Osteocyte (in vitro differentiated cells): ENCODE measurements at regions not wholly inside any gene's neighbourhood (a gene's known extent, or its start where the extent isn't known, plus 50 kb on each side); places are given as distances from the start of the nearest gene placed in this dataset.
A peak's percentile ranks its signal among the peaks of the same experiment; 100 is the strongest.

ENCODE experiments used
- DNase-seq: peaks from one replicate; pipeline ENCODE4 v3.0.0; 2021; ENCODE audit warnings: mixed read lengths; ENCODE audit not compliant: unreplicated experiment; ENCODE audit errors: extremely low spot score
- H3K27ac Mint-ChIP-seq: one replicate; pipeline ENCODE4 v1.8.0; 2021; ENCODE audit warnings: mild to moderate bottlenecking, mixed read lengths; ENCODE audit not compliant: unreplicated experiment
- H3K27me3 Mint-ChIP-seq: one replicate; pipeline ENCODE4 v1.8.0; 2021; ENCODE audit warnings: mixed read lengths; ENCODE audit not compliant: unreplicated experiment
- H3K36me3 Mint-ChIP-seq: one replicate; pipeline ENCODE4 v1.8.0; 2021; ENCODE audit warnings: mixed read lengths; ENCODE audit not compliant: unreplicated experiment
- H3K4me1 Mint-ChIP-seq: one replicate; pipeline ENCODE4 v1.8.0; 2021; ENCODE audit warnings: mixed read lengths; ENCODE audit not compliant: unreplicated experiment
- H3K4me3 Mint-ChIP-seq: one replicate; pipeline ENCODE4 v1.8.0; 2021; ENCODE audit warnings: mild to moderate bottlenecking, moderate library complexity, mixed read lengths; ENCODE audit not compliant: unreplicated experiment
- H3K9me3 Mint-ChIP-seq: one replicate; pipeline ENCODE4 v1.8.0; 2021; ENCODE audit warnings: mixed read lengths; ENCODE audit not compliant: unreplicated experiment
- CTCF ChIP-seq: fragments of 200-600 bp; sonication (generic); IDR thresholded peaks from 2 replicates; pipeline ENCODE4 v1.5.0; 2021; ENCODE audit warnings: antibody characterized with exemption, mild to moderate bottlenecking, moderate library complexity

DNA sequence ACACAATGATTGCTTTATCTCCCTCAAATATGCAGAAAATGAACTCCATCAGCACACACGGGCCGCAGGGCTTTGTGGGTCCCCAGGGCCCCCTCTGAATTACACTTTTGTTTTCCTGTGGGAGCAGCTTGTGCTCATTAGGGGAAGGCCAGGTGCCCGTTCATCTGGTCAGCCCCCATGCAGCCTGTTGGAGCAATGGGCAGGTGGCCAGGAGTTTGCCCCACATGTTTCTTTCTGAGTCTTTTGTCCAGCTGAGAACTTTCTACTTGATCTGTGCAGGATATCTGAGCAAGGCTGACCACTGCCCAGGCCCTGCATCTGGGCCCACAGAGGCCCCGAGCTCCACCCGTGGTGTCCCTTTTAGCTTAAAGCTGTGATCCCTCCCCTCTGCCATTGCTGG lies 105.3 kb upstream of the FAM20C start:
- no peaks in the 10 kb centered on the region for H3K36me3 Mint-ChIP-seq
- no peak for TF ChIP-seq CTCF
- no peaks in the 10 kb centered on the region for H3K27me3 Mint-ChIP-seq
- no peak overlapping the region for H3K4me3 Mint-ChIP-seq
- peaks cover 69% of the 10 kb centered on the region for H3K4me1 Mint-ChIP-seq
- peak; percentile 69 for DNase-seq
- no peaks in the 10 kb centered on the region for H3K9me3 Mint-ChIP-seq
- H3K27ac Mint-ChIP-seq: no peak overlapping the region

- TF ChIP-seq CTCF: no peak
- no peaks in the 10 kb centered on the region for H3K27me3 Mint-ChIP-seq
- no peaks in the 10 kb centered on the region for H3K9me3 Mint-ChIP-seq
- DNase-seq: peak; percentile 76
- peaks cover 76% of the 10 kb centered on the region for H3K4me1 Mint-ChIP-seq
- no peak overlapping the region for H3K4me3 Mint-ChIP-seq
- H3K27ac Mint-ChIP-seq: no peak overlapping the region
- H3K36me3 Mint-ChIP-seq: no peaks in the 10 kb centered on the region
Observed at GRCh38 chr7:87671-88070, 104.7 kb upstream of the FAM20C start.

DNA sequence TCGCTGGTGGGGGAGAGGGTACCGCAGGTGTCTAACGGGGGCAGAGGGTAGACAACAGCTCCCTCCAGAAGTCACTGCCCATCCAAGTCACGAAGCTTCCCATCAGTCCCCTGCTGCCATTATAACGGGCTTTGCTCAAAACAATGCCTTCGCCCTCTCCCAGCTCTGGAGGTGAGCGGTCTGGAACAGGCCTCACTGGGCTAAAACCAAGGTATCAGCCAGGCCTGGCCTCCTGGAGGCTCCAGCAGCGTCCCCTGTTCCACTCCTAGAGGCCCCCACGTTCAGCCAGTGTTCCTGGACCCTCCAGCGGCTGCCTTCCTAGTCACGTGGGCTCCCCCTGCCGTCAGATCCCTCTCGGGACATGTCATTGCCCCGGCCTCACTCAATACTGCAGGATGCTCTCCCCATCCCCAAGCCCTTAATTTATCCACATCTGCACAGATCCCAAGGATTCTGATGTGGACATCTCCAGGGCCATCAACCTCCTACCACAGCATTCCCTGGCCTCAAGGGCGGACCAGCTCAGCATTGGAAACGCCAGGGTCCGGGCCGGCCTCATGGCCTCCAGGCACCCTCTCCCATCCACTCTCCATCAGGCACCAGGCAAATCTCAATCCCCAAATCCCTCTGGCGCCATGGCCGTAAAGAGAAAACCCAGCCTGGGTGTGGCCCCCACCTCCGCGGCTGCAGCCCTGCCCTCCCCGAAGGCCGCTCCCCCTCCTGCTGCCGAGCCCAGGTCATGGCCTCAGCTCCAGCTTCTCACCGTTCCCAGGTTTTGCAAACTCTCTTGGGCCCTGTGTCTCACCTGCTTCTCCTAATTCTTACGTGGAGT lies 104.1 kb upstream of the FAM20C start:
- Mint-ChIP-seq H3K9me3 (no peaks in the 10 kb centered on the region), H3K4me1 (peaks cover 82% of the 10 kb centered on the region)

GRCh38 chr7:88927-89231 lies 103.5 kb upstream of the FAM20C start:
- H3K4me1 Mint-ChIP-seq: peaks cover 82% of the 10 kb centered on the region
- peak overlapping the region; percentile 90 for H3K27ac Mint-ChIP-seq
- no peaks in the 10 kb centered on the region for H3K36me3 Mint-ChIP-seq
- no peaks in the 10 kb centered on the region for H3K27me3 Mint-ChIP-seq
- TF ChIP-seq CTCF: no peak
- H3K4me3 Mint-ChIP-seq: no peak overlapping the region
- H3K9me3 Mint-ChIP-seq: no peaks in the 10 kb centered on the region
- DNase-seq: no peak

More for the DNA sequence above, 104.1 kb upstream of the FAM20C start:
- Mint-ChIP-seq H3K27me3 (no peaks in the 10 kb centered on the region), H3K36me3 (no peaks in the 10 kb centered on the region), H3K4me3 (no peak overlapping the region), H3K27ac (peak overlapping the region; percentile 90)
- no peak for TF ChIP-seq CTCF
- DNase-seq: peak; percentile 73

- Mint-ChIP-seq H3K27ac (peak overlapping the region; percentile 90), H3K9me3 (no peaks in the 10 kb centered on the region), H3K27me3 (no peaks in the 10 kb centered on the region), H3K4me1 (peaks cover 82% of the 10 kb centered on the region), H3K36me3 (no peaks in the 10 kb centered on the region), H3K4me3 (peak overlapping the region; percentile 2)
- peak; percentile 91 for DNase-seq
- TF ChIP-seq CTCF: no peak
Observed at GRCh38 chr7:89232-90019, 102.9 kb upstream of the FAM20C start.
